ENCODE measurements at regions not wholly inside any gene's neighbourhood (a gene's known extent, or its start where the extent isn't known, plus 50 kb on each side); places are given as distances from the start of the nearest gene placed in this dataset.

- DNase-seq (ENCODE audit: low spot score) = no peak
These were observed 388.8 kb upstream of the B3GAT1 start for GRCh38 chr11:134800826-134801225.

- DNase-seq (ENCODE audit: low spot score) = no peak
These were observed 388.1 kb upstream of the B3GAT1 start for GRCh38 chr11:134800130-134800529.

- no peak for DNase-seq (ENCODE audit: low spot score)
These were observed 387.3 kb upstream of the B3GAT1 start for GRCh38 chr11:134799386-134799785.

GRCh38 chr11:134797411-134798089 lies 385.5 kb upstream of the B3GAT1 start:
- no peak for DNase-seq (ENCODE audit: low spot score)

- no peak for DNase-seq (ENCODE audit: low spot score)
These were observed 383.0 kb upstream of the B3GAT1 start for GRCh38 chr11:134795017-134795416.

- no peak for DNase-seq (ENCODE audit: low spot score)
These were observed 382.1 kb upstream of the B3GAT1 start for GRCh38 chr11:134794192-134794591.

- DNase-seq (ENCODE audit: low spot score) = no peak
These were observed 380.6 kb upstream of the B3GAT1 start for GRCh38 chr11:134792677-134793076.

GRCh38 chr11:134792044-134792443 lies 380.0 kb upstream of the B3GAT1 start:
- DNase-seq (ENCODE audit: low spot score) = no peak

GRCh38 chr11:134791102-134791501 lies 379.1 kb upstream of the B3GAT1 start:
- DNase-seq (ENCODE audit: low spot score) = no peak

- no peak for DNase-seq (ENCODE audit: low spot score)
These were observed 377.1 kb upstream of the B3GAT1 start for GRCh38 chr11:134789104-134789503.

GRCh38 chr11:134786636-134787035 lies 374.6 kb upstream of the B3GAT1 start:
- no peak for DNase-seq (ENCODE audit: low spot score)

- DNase-seq (ENCODE audit: low spot score) = no peak
These were observed 373.7 kb upstream of the B3GAT1 start for GRCh38 chr11:134785660-134786284.

- DNase-seq (ENCODE audit: low spot score) = no peak
These were observed 373.0 kb upstream of the B3GAT1 start for GRCh38 chr11:134785059-134785458.

GRCh38 chr11:134784568-134784967 lies 372.5 kb upstream of the B3GAT1 start:
- DNase-seq (ENCODE audit: low spot score) = no peak

- no peak for DNase-seq (ENCODE audit: low spot score)
These were observed 372.0 kb upstream of the B3GAT1 start for GRCh38 chr11:134784046-134784445.

GRCh38 chr11:134783234-134783633 lies 371.2 kb upstream of the B3GAT1 start:
- no peak for DNase-seq (ENCODE audit: low spot score)

GRCh38 chr11:134781380-134781866 lies 369.4 kb upstream of the B3GAT1 start:
- DNase-seq (ENCODE audit: low spot score) = no peak

- DNase-seq (ENCODE audit: low spot score) = no peak
These were observed 368.6 kb upstream of the B3GAT1 start for GRCh38 chr11:134780486-134781147.

- no peak for DNase-seq (ENCODE audit: low spot score)
These were observed 367.1 kb upstream of the B3GAT1 start for GRCh38 chr11:134779179-134779578.

GRCh38 chr11:134768463-134768862 lies 356.4 kb upstream of the B3GAT1 start:
- DNase-seq (ENCODE audit: low spot score) = no peak

GRCh38 chr11:134765565-134765964 lies 353.5 kb upstream of the B3GAT1 start:
- no peak for DNase-seq (ENCODE audit: low spot score)

- no peak for DNase-seq (ENCODE audit: low spot score)
These were observed 352.9 kb upstream of the B3GAT1 start for GRCh38 chr11:134764966-134765365.

GRCh38 chr11:134764367-134764766 lies 352.3 kb upstream of the B3GAT1 start:
- no peak for DNase-seq (ENCODE audit: low spot score)
